GM08714 (cell line): ENCODE measurements at regions not wholly inside any gene's neighbourhood (a gene's known extent, or its start where the extent isn't known, plus 50 kb on each side); places are given as distances from the start of the nearest gene placed in this dataset.

Source experiments
- H3K4me3 ChIP-seq: fragments of 200-500 bp; sonication (Bioruptor generic); 2 replicates; pipeline ENCODE4 v1.5.1; 2014; ENCODE audit warnings: mild to moderate bottlenecking, low read length, inconsistent platforms
- ZNF274 ChIP-seq: IDR thresholded peaks from 2 replicates; pipeline ENCODE4 v1.6.1; 2012; ENCODE audit warnings: mild to moderate bottlenecking, low read depth, low read length

- no peak overlapping the region for H3K4me3 ChIP-seq
- TF ChIP-seq ZNF274, result no peak
These were observed 360.1 kb downstream of the SHQ1 start for GRCh38 chr3:72487946-72488737.

GRCh38 chr3:72487078-72487765 is 361.0 kb downstream of the SHQ1 start:
- H3K4me3 ChIP-seq, result no peak overlapping the region
- no peak for TF ChIP-seq ZNF274

- H3K4me3 ChIP-seq, result no peak overlapping the region
- no peak for TF ChIP-seq ZNF274
These were observed 362.6 kb downstream of the SHQ1 start for GRCh38 chr3:72485641-72486040.

DNA sequence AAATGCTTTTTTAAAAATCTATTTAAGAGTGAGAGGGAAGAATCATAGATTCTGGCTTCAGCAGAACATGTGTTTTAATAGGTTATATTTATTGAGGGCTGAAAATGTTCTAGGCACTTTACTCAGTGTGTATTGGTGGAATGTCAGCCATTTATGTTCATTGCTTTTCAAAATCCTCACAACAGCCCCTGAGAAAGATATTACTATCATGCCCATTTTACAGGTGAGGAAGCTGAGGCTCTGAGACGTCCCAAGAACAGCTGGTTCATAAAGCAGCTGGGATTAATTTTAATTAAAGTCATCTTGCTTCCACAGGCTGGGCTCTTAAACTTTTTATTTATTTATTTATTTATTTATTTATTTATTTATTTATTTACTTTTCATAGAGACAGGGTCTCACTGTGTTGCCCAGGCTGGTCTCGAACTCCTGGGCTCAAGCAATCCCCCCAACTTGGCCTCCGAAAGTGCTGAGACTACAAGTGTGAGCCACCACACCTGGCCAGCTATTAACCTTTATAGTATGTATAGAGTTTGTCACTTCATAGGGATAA is 364.6 kb downstream of the SHQ1 start:
- no peak overlapping the region for H3K4me3 ChIP-seq
- no peak for TF ChIP-seq ZNF274

DNA sequence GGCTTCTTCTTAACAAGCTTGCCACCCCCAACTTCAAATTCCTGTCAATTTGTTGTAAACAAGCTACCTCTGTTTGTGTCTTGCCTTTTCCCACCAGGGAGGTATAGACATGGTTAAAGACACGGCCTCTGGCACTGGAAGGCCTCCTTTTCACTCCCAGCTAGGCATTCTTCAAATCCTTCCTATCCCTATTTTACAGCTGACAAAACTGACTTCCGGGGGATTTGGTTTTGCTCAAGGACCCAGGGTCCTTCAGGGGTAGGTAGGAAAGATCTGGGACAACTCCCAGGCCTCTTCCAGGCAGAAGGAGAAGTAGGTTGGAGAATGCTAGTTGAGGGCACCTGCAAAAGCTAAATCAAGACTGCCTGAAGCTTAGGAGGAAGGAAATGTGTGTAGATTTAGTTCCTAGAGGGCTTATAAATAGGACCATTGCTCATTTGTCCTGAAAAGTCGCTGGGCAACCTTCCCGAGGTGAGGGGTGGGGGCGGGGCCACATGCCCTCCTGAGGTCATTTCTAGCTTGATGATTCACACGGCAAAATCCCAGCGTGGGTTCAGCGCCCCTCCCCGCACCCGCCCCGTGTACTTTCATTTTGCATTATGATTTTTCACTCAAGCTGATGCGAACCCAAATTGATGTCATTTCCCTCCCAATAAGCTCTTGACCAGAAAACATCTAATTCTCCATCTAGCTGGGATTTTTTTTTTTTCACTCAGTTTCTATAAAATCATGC is 365.5 kb downstream of the SHQ1 start:
- H3K4me3 ChIP-seq, result peak overlapping the region; percentile 28; the same call in 1 of the 2 replicates
- no peak for TF ChIP-seq ZNF274

- no peak for TF ChIP-seq ZNF274
- no peak overlapping the region for H3K4me3 ChIP-seq
These were observed 366.7 kb downstream of the SHQ1 start for GRCh38 chr3:72481542-72481941.

DNA sequence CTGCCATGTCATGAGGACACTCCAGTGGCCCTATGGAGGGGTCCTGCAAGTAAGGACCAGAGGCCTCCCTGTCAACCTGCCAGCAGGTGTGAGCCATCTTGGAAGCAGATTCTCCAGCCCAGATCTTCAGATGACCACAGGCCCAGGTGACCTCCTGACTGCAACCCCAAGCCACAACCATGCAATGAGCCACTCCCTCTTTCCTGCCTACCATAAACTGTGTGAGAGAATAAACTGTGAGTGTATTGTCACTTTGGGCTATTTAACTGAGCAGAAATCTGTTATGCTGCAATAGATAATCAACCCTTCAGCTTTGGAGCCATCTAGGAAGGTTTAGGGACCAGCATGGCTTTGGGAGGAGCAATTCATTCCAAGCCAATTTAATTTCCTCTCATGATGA is 367.9 kb downstream of the SHQ1 start:
- H3K4me3 ChIP-seq, result no peak overlapping the region
- TF ChIP-seq ZNF274, result no peak

DNA sequence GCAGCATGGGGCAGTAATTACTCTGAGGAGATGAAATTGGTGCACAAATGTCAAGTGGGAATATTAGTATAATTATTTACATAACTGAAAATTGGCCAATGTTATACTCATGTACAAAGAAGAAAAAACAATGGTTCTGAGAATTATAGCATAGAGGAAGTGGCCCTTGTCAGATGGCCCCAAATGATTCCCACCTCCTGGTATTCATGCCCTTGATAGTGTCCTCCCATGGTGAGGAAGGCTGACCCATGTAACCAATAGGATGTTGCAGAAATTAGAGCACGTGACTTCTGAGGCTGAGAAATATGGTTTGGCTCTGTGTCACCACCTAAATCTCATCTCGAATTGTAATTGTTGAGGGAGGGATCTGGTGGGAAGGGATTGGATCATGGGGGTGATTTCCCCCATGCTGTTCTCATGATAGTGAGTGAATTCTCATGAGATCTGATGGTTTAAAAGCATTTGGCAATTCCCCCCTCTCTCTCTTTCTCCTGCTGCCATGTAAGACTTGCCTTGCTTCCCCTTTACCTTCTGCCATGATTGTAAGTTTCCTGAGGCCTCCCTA is 368.5 kb downstream of the SHQ1 start:
- no peak for TF ChIP-seq ZNF274
- no peak overlapping the region for H3K4me3 ChIP-seq

DNA sequence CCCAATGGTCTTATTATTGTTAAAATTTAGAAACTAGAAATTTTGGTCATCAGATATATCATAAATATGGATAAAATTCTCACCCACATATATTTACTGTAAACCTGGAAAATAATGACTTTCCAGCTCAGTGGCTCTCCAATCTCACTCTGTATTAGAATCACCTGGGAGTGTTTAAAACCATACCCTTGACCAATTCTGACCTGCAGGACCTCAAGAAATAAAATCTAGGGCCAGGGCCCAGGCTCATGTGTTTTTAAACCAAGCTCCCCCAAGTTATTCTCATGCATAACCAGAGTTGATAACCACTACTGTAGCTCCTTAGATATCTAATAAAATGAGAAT is 372.1 kb downstream of the SHQ1 start:
- TF ChIP-seq ZNF274, result no peak
- H3K4me3 ChIP-seq, result no peak overlapping the region

DNA sequence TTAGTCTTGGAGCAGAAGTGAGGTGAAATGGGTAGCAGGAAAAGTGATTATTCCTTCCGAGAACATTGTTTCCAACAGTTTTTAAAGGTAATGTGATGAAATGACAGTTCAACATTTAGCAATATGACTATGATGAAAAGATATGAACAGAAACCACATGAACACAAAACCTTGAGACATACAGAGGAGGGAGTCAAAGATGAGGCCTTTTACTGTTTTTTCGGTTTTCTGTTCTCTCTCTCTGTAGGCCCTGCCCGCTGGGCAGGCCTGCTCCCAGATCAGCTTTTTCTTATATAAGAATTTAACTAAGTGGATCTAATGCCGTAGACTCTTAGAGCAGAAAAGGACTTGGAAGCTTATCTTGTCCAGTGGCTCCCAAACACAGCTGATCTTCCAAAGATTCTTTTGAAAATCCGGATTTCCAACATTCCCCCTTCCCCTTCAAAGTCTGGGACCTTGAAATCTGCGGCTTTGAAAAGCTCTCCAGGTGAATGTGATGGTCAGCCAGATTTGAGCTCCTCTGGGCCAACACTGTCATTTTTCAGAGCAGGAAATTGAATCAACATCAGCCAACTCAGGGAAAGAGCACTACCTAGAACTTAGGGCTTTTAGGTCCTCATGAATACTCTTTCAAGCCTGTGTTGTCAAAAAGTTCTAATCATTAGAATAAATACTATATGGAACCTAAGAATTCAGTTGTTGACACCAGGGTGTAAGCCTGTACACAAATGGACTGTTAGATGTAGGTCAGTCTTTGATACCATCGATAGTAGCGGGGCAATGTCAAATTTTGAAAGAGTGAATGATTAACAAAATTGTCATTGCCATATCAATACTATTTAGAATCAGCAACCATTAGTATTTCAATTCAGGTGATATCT is 372.7 kb downstream of the SHQ1 start:
- no peak for TF ChIP-seq ZNF274
- no peak overlapping the region for H3K4me3 ChIP-seq

DNA sequence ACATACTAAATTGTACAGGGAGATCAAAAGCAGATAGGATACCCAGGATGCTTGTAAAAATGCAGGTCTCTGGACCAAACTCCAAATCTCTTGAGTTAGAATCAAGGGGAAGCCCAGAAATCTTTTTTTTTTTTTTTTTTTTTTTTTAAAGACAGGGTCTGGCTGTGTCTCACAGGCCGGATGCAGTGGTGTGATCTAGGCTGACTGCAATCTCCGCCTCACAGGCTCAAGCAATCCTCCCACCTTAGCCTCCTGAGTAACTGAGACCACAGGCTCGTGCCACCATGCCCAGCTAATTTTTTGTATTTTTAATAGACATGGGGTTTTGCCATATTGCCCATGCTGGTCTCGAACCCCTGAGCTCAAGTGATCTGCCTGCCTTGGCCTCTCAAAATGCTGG is 373.5 kb downstream of the SHQ1 start:
- H3K4me3 ChIP-seq, result no peak overlapping the region
- TF ChIP-seq ZNF274, result no peak

GRCh38 chr3:72473156-72473555 is 375.1 kb downstream of the SHQ1 start:
- no peak overlapping the region; the same call in 1 of the 2 replicates for H3K4me3 ChIP-seq
- TF ChIP-seq ZNF274, result no peak

DNA sequence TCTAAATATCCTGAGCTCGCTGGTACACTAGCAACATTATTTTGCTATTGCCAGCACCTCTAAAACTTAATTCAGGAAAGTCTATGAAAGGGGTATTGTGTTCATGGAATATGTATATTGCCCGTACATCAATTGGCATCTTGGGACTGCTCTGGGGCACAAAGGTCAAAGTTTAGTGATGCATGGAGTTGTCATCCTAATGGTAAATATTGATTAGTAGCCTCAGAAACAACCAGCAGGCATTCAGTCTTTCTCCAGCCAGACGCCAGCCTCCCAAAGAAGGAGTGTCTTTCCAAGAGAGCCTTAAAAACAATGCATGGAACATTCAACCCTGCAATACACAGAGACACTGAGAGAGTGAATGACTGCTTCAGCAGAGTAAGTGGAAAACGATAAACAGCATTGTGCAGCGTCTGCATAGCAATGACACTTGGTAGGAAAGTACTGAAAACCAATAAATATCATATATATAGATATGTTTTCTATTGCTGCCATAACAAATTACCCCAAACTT is 377.3 kb downstream of the SHQ1 start:
- TF ChIP-seq ZNF274, result no peak
- H3K4me3 ChIP-seq, result no peak overlapping the region
